GM12873 (cell line): ENCODE measurements at regions not wholly inside any gene's neighbourhood (a gene's known extent, or its start where the extent isn't known, plus 50 kb on each side); places are given as distances from the start of the nearest gene placed in this dataset.

Experiments
- TF ChIP-seq, protein P1 (sequence below): IDR thresholded peaks from 2 replicates; pipeline ENCODE4 v1.5.1; 2012; ENCODE audit warnings: low read depth, mild to moderate bottlenecking, moderate library complexity, low read length, control low read depth; ENCODE audit not compliant: insufficient read depth; ENCODE audit errors: missing control alignments

GRCh38 chr15:99467338-99467720 lies 98.5 kb upstream of the MEF2A start:
- TF ChIP-seq, protein P1, sequence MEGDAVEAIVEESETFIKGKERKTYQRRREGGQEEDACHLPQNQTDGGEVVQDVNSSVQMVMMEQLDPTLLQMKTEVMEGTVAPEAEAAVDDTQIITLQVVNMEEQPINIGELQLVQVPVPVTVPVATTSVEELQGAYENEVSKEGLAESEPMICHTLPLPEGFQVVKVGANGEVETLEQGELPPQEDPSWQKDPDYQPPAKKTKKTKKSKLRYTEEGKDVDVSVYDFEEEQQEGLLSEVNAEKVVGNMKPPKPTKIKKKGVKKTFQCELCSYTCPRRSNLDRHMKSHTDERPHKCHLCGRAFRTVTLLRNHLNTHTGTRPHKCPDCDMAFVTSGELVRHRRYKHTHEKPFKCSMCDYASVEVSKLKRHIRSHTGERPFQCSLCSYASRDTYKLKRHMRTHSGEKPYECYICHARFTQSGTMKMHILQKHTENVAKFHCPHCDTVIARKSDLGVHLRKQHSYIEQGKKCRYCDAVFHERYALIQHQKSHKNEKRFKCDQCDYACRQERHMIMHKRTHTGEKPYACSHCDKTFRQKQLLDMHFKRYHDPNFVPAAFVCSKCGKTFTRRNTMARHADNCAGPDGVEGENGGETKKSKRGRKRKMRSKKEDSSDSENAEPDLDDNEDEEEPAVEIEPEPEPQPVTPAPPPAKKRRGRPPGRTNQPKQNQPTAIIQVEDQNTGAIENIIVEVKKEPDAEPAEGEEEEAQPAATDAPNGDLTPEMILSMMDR = no peak

- TF ChIP-seq, protein P1 = no peak
Observed at GRCh38 chr15:99467853-99468464, 97.8 kb upstream of the MEF2A start.

DNA sequence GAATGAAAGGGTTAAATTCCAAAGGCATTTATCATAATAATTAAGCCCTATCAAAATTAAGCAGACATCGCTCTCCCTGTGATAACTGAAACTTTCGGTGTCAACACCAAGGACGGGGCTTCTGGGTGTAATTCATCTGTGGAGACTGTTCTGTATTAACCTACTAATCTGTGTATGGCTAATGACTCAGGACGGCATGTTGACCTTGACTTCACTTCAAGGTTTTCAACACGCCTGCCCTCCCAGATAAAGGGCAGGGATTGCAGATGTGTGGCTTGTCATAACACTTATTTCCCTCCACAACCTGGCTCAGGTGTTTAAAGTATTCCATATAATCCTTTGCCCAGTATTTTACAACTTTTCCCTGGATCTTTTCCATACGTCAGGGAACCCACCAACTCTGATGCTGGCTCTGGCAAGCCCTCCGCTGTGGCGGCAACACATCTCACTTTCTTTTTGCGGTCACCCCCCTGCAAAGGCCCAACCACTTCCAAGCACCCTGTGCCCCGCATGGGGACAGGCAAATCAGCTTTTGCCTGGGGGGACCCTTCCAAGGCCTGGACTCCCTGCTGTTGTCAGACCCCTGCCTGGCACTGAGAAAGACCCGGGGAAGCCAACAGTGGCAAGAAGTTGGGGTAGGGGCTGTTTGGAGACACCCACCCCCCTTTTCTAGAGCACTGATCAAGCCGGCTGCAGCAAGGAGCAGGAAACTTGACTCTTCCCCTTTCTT lies 93.2 kb upstream of the MEF2A start:
- TF ChIP-seq, protein P1 = no peak

- TF ChIP-seq, protein P1 = no peak
Observed at GRCh38 chr15:99473981-99474906, 91.5 kb upstream of the MEF2A start.

GRCh38 chr15:99474909-99475753 lies 90.7 kb upstream of the MEF2A start:
- TF ChIP-seq, protein P1 = no peak

- TF ChIP-seq, protein P1 = no peak
Observed at GRCh38 chr15:99475754-99476412, 89.9 kb upstream of the MEF2A start.
